HepG2 (cell line): ENCODE measurements at regions not wholly inside any gene's neighbourhood (a gene's known extent, or its start where the extent isn't known, plus 50 kb on each side); places are given as distances from the start of the nearest gene placed in this dataset.

Experiments used
- ATAC-seq: fragments of 200-7000 bp; cut with Tn5 transposase; 3 replicates; pipeline ENCODE4 v1.9.1; 2020; ENCODE audit warnings: mild to moderate bottlenecking, moderate library complexity
- BruUV-seq: library from RNA; stranded (reverse); fragments of 400-500 nt; replicated peaks from 2 replicates; lab custom pipeline; 2021; lab: Mats Ljungman, UMichigan
- CTCF ChIA-PET: fragments of 300-600 bp; formaldehyde crosslinking; extraction: SDS; loops from one replicate; lab custom pipeline; 2021; ENCODE audit warnings: low total read pairs, inconsistent platforms, low intra/inter-chr PET ratio; lab: Yijun Ruan, JAX
- POLR2A ChIA-PET: fragments of 350-600 bp; sonication (Branson Sonifier 250); formaldehyde crosslinking; loops from one replicate; lab custom pipeline; 2020; ENCODE audit warnings: antibody characterized with exemption, inconsistent platforms; lab: Yijun Ruan, JAX
- DNase-seq: peaks from one replicate; pipeline ENCODE4 v3.0.0-alpha.2; 2015; ENCODE audit warnings: low spot score
- FAIRE-seq: peaks from 3 replicates; lab custom pipeline; 2011; peaks lifted over from hg19 to GRCh38; lab: Jason Lieb, UNC
- H2AFZ ChIP-seq: one replicate; pipeline ENCODE4 v1.6.1; 2011; ENCODE audit warnings: low read length, inconsistent platforms
- H3K27ac ChIP-seq: fragments of 300-600 bp; 3 replicates; pipeline ENCODE4 v1.8.0; 2011; ENCODE audit warnings: mixed run types, mild to moderate bottlenecking, mixed read lengths, low read length, inconsistent platforms; ENCODE audit not compliant: insufficient read depth; ENCODE audit errors: extremely low read length
- H3K27me3 ChIP-seq, 2 experiments: fragments of 200-600 bp in 1 of 2; 2 replicates in 1 of 2; 3 replicates in 1 of 2; pipeline versions ENCODE4 v1.6.0 to v1.8.0; 2011; ENCODE audit warnings: low read length in 2 of 2, mild to moderate bottlenecking in 2 of 2, moderate library complexity in 2 of 2, inconsistent platforms in 1 of 2; ENCODE audit not compliant: insufficient read depth in 2 of 2, control insufficient read depth in 1 of 2
- H3K36me3 ChIP-seq, 2 experiments: fragments of 200-600 bp in 1 of 2; replicated peaks in 1 of 2; 2 replicates in 1 of 2; 3 replicates in 1 of 2; pipeline versions ENCODE4 v1.5.1 to v1.8.0; 2011; ENCODE audit warnings: low read length in 2 of 2, inconsistent platforms in 1 of 2; ENCODE audit not compliant: insufficient read depth in 2 of 2, control insufficient read depth in 1 of 2
- H3K4me1 ChIP-seq: 2 replicates; pipeline ENCODE4 v1.5.1; 2012; ENCODE audit warnings: low read length, inconsistent platforms; ENCODE audit not compliant: insufficient read depth
- H3K4me2 ChIP-seq: 2 replicates; pipeline ENCODE4 v1.6.0; 2011; ENCODE audit warnings: low read depth, low read length, inconsistent platforms
- H3K4me3 ChIP-seq, 3 experiments: fragments of 200-600 bp in 1 of 3; sonication (generic), shearing (Covaris generic) in 1 of 3; replicated peaks in 1 of 3; 2 replicates each; pipeline ENCODE4 v1.5.1; 2011 to 2016; ENCODE audit warnings: low read length in 3 of 3, inconsistent platforms in 2 of 3, low read depth in 2 of 3, mild to moderate bottlenecking in 2 of 3, control low read depth in 1 of 3, mixed read lengths in 1 of 3; ENCODE audit not compliant: insufficient read depth in 1 of 3
- H3K79me2 ChIP-seq: one replicate; pipeline ENCODE4 v1.6.1; 2011; ENCODE audit warnings: low read length, inconsistent platforms; ENCODE audit not compliant: insufficient read depth
- H3K9ac ChIP-seq: 2 replicates; pipeline ENCODE4 v1.6.0; 2011; ENCODE audit warnings: mild to moderate bottlenecking, low read depth, low read length, inconsistent platforms; ENCODE audit not compliant: insufficient read depth
- H3K9me3 ChIP-seq: 2 replicates; pipeline ENCODE4 v1.5.1; 2012; ENCODE audit warnings: mild to moderate bottlenecking, low read length
- H4K20me1 ChIP-seq: 2 replicates; pipeline ENCODE4 v1.6.0; 2011; ENCODE audit warnings: inconsistent platforms, mild to moderate bottlenecking, low read length, moderate library complexity; ENCODE audit not compliant: insufficient read depth
- KDM4B ChIP-seq: sonication (generic); formaldehyde crosslinking; IDR thresholded peaks from 2 replicates; pipeline ENCODE4 v1.4.0; 2020; ENCODE audit warnings: missing genetic modification reagents
- MYNN ChIP-seq: sonication (generic); formaldehyde crosslinking; IDR thresholded peaks from 2 replicates; pipeline ENCODE4 v1.4.0; 2020; ENCODE audit warnings: mild to moderate bottlenecking, low read depth, missing genetic modification reagents
- PLRG1 ChIP-seq: fragments of 450-650 bp; conservative IDR thresholded peaks from 2 replicates; pipeline ENCODE4 v1.6.1; 2016
- SMAD1 ChIP-seq: sonication (generic); formaldehyde crosslinking; IDR thresholded peaks from 2 replicates; pipeline ENCODE4 v1.4.0; 2020; ENCODE audit warnings: missing genetic modification reagents, low read depth, mild to moderate bottlenecking, borderline replicate concordance
- YY1 ChIP-seq: IDR thresholded peaks from 2 replicates; pipeline ENCODE4 v1.6.1; 2011; ENCODE audit warnings: low read length, low read depth, moderate library complexity, mild to moderate bottlenecking; ENCODE audit not compliant: insufficient read depth, insufficient replicate concordance
- ZNF20 ChIP-seq: sonication (generic); formaldehyde crosslinking; IDR thresholded peaks from 2 replicates; pipeline ENCODE4 v1.4.0; 2020; ENCODE audit warnings: mild to moderate bottlenecking, moderate library complexity, missing genetic modification reagents
- ZSCAN12 ChIP-seq: sonication (generic); formaldehyde crosslinking; IDR thresholded peaks from 2 replicates; pipeline ENCODE4 v1.9.0; 2021; ENCODE audit warnings: mild to moderate bottlenecking, missing genetic modification reagents
- WGBS: methylation state at CpG from one replicate; pipeline ENCODE4 v1.1.6; 2017; ENCODE audit warnings: low lambda C conversion rate; 5-methylcytosine and 5-hydroxymethylcytosine counted together
- in situ Hi-C: cut with HindIII; loops from 2 replicates; pipeline ENCODE4 v1.10.0; 2017; ENCODE audit warnings: low pct_unique_long_range_greater_than_20kb; ENCODE audit not compliant: extremely low pct_ligation_motif_present
- intact Hi-C: fragments of 100-400 bp; cut with micrococcal nuclease; formaldehyde crosslinking; loops from one replicate; pipeline ENCODE4 v1.10.0; 2022; ENCODE audit not compliant: unreplicated experiment
- TF ChIP-seq, protein P1 (sequence below): sonication (generic); formaldehyde crosslinking; IDR thresholded peaks from 2 replicates; pipeline ENCODE4 v1.5.0; 2020; ENCODE audit warnings: missing genetic modification reagents
- TF ChIP-seq, protein P2 (sequence below): sonication (generic); formaldehyde crosslinking; IDR thresholded peaks from 2 replicates; pipeline ENCODE4 v1.4.0; 2020; ENCODE audit warnings: missing genetic modification reagents, borderline replicate concordance
- TF ChIP-seq, protein P3 (sequence below): sonication (generic); formaldehyde crosslinking; IDR thresholded peaks from 2 replicates; pipeline ENCODE4 v1.4.0; 2020; ENCODE audit warnings: missing genetic modification reagents
- TF ChIP-seq, protein P4 (sequence below): sonication (generic); formaldehyde crosslinking; conservative IDR thresholded peaks from 2 replicates; pipeline ENCODE4 v1.5.0; 2020; ENCODE audit warnings: missing genetic modification reagents
- TF ChIP-seq, protein P5 (sequence below): sonication (generic); formaldehyde crosslinking; IDR thresholded peaks from 2 replicates; pipeline ENCODE4 v1.8.0; 2022; ENCODE audit warnings: missing genetic modification reagents, mild to moderate bottlenecking, borderline replicate concordance

DNA sequence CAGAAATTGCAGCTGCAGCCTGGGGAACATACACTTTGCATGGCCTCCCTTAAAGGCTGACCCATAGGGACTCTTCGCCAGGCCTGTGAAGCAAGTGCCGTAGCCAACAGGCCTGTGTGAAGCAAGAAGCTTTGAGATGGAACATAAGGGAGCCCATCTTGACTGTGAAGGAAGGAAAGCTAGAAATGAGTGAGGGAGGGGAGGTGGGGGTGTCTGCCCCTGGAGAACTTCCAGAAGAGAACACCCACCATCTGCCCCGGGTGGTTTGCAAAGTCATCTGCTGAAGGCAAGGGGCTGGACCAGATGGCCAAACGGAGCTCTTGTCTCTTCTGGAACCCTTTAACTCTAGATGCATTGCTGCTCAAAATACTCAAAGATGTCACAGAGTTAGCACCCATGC, 103.3 kb upstream of the GRIK3 start:
- POLR2A ChIA-PET = no interaction called here

More for the DNA sequence above, 103.3 kb upstream of the GRIK3 start:
- H3K4me3 ChIP-seq = no peak overlapping the region
- no peak overlapping the region for H3K27ac ChIP-seq
- DNase-seq = no peak
- no peak overlapping the region for H3K9ac ChIP-seq
- H3K36me3 ChIP-seq = no peaks in the 10 kb centered on the region
- peaks cover 2 to 12% of the 10 kb centered on the region in 2 experiments; a peak in 4 of 5 replicates for H3K27me3 ChIP-seq
- no peak for FAIRE-seq
- H3K79me2 ChIP-seq = no peaks in the 10 kb centered on the region
- no peaks in the 10 kb centered on the region for H4K20me1 ChIP-seq
- H3K9me3 ChIP-seq = no peaks in the 10 kb centered on the region
- H3K4me1 ChIP-seq = no peaks in the 10 kb centered on the region
- no peak overlapping the region for H2AFZ ChIP-seq
- H3K4me2 ChIP-seq = no peak overlapping the region
- intact Hi-C loops (no loop called here), in situ Hi-C loops (no loop called here)
- BruUV-seq = no TSS peak
- WGBS = 28% methylated on average over 4 of the region's 4 CpGs
- CTCF ChIA-PET = no interaction called here
- TF ChIP-seq PLRG1 (no peak), ZNF20 (CRISPR knock-in tag) (no peak), YY1 (no peak), MYNN (CRISPR knock-in tag) (no peak), SMAD1 (no peak), ZSCAN12 (no peak), KDM4B (CRISPR knock-in tag) (no peak)
- TF ChIP-seq, protein P1, sequence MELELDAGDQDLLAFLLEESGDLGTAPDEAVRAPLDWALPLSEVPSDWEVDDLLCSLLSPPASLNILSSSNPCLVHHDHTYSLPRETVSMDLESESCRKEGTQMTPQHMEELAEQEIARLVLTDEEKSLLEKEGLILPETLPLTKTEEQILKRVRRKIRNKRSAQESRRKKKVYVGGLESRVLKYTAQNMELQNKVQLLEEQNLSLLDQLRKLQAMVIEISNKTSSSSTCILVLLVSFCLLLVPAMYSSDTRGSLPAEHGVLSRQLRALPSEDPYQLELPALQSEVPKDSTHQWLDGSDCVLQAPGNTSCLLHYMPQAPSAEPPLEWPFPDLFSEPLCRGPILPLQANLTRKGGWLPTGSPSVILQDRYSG = no peak
- TF ChIP-seq, protein P2, sequence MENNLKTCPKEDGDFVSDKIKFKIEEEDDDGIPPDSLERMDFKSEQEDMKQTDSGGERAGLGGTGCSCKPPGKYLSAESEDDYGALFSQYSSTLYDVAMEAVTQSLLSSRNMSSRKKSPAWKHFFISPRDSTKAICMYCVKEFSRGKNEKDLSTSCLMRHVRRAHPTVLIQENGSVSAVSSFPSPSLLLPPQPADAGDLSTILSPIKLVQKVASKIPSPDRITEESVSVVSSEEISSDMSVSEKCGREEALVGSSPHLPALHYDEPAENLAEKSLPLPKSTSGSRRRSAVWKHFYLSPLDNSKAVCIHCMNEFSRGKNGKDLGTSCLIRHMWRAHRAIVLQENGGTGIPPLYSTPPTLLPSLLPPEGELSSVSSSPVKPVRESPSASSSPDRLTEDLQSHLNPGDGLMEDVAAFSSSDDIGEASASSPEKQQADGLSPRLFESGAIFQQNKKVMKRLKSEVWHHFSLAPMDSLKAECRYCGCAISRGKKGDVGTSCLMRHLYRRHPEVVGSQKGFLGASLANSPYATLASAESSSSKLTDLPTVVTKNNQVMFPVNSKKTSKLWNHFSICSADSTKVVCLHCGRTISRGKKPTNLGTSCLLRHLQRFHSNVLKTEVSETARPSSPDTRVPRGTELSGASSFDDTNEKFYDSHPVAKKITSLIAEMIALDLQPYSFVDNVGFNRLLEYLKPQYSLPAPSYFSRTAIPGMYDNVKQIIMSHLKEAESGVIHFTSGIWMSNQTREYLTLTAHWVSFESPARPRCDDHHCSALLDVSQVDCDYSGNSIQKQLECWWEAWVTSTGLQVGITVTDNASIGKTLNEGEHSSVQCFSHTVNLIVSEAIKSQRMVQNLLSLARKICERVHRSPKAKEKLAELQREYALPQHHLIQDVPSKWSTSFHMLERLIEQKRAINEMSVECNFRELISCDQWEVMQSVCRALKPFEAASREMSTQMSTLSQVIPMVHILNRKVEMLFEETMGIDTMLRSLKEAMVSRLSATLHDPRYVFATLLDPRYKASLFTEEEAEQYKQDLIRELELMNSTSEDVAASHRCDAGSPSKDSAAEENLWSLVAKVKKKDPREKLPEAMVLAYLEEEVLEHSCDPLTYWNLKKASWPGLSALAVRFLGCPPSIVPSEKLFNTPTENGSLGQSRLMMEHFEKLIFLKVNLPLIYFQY (CRISPR knock-in tag) = no peak
- TF ChIP-seq, protein P3, sequence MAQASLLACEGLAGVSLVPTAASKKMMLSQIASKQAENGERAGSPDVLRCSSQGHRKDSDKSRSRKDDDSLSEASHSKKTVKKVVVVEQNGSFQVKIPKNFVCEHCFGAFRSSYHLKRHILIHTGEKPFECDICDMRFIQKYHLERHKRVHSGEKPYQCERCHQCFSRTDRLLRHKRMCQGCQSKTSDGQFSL (CRISPR knock-in tag) = no peak
- TF ChIP-seq, protein P4, sequence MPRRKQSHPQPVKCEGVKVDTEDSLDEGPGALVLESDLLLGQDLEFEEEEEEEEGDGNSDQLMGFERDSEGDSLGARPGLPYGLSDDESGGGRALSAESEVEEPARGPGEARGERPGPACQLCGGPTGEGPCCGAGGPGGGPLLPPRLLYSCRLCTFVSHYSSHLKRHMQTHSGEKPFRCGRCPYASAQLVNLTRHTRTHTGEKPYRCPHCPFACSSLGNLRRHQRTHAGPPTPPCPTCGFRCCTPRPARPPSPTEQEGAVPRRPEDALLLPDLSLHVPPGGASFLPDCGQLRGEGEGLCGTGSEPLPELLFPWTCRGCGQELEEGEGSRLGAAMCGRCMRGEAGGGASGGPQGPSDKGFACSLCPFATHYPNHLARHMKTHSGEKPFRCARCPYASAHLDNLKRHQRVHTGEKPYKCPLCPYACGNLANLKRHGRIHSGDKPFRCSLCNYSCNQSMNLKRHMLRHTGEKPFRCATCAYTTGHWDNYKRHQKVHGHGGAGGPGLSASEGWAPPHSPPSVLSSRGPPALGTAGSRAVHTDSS (CRISPR knock-in tag) = no peak
- TF ChIP-seq, protein P5, sequence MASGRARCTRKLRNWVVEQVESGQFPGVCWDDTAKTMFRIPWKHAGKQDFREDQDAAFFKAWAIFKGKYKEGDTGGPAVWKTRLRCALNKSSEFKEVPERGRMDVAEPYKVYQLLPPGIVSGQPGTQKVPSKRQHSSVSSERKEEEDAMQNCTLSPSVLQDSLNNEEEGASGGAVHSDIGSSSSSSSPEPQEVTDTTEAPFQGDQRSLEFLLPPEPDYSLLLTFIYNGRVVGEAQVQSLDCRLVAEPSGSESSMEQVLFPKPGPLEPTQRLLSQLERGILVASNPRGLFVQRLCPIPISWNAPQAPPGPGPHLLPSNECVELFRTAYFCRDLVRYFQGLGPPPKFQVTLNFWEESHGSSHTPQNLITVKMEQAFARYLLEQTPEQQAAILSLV = no peak
- no peak for ATAC-seq
